ENCODE measurements at regions not wholly inside any gene's neighbourhood (a gene's known extent, or its start where the extent isn't known, plus 50 kb on each side); places are given as distances from the start of the nearest gene placed in this dataset.

GRCh38 chr18:72612894-72613533 lies 68.9 kb upstream of the CBLN2 start:
- no peak overlapping the region for H2AK5ac ChIP-seq (ENCODE audit: insufficient read length, low read length)
- no peak overlapping the region for H3K4me2 ChIP-seq (ENCODE audit: insufficient read depth, insufficient read length, low read length)
- H3K79me1 ChIP-seq (ENCODE audit: insufficient read depth, low read depth, low read length, poor library complexity, severe bottlenecking), result no peaks in the 10 kb centered on the region
- Mint-ChIP-seq H3K27ac (no peak overlapping the region), H3K27me3 (ENCODE audit: low read depth) (no peaks in the 10 kb centered on the region), H3K36me3 (ENCODE audit: insufficient read depth in 1 of 3, low read depth in 3 of 3) (no peaks in the 10 kb centered on the region), H3K4me1 (peaks cover 3 to 4% of the 10 kb centered on the region in 2 experiments; a peak in 1 of 4 replicates), H3K9me3 (no peaks in the 10 kb centered on the region), H3K4me3 (no peak overlapping the region)
- H4K91ac ChIP-seq (ENCODE audit: insufficient read length, low read depth, low read length), result no peak overlapping the region
- H3K23me2 ChIP-seq (ENCODE audit: insufficient read length, low read depth, low read length, poor library complexity, severe bottlenecking), result no peaks in the 10 kb centered on the region
- no peak for TF ChIP-seq CTCF (conservative IDR thresholded peaks at IDR 0.05)
- H2BK20ac ChIP-seq (ENCODE audit: low read depth, low read length, poor library complexity, severe bottlenecking), result no peak overlapping the region
- no peak for DNase-seq
- no peaks in the 10 kb centered on the region for H3K4me1 ChIP-seq (ENCODE audit: insufficient read depth, low read length)
- no peaks in the 10 kb centered on the region for H3K9me3 ChIP-seq (ENCODE audit: control insufficient read depth, low read depth, low read length)
- no peak overlapping the region for H3K4ac ChIP-seq (ENCODE audit: low read depth, low read length)
- H3K27me3 ChIP-seq (ENCODE audit: insufficient read depth, low read length), result no peaks in the 10 kb centered on the region
- no peak overlapping the region for H4K8ac ChIP-seq (replicated peaks; ENCODE audit: insufficient read length, low read depth, low read length)
- H3T11ph ChIP-seq (ENCODE audit: low read length), result no peak overlapping the region
- no peaks in the 10 kb centered on the region for H3K79me2 ChIP-seq (ENCODE audit: insufficient read depth, low read length)
- no peak overlapping the region for H3K56ac ChIP-seq (ENCODE audit: insufficient read length, low read depth, low read length)
- no peak overlapping the region for H3K23ac ChIP-seq (ENCODE audit: insufficient read length, low read depth, low read length)
- WGBS (ENCODE audit: extremely low coverage, insufficient read length, low lambda C conversion rate), result no CpG with 5 or more reads among the region's 2 CpGs
- H3K27ac ChIP-seq (ENCODE audit: insufficient read length, low read depth, low read length), result no peak overlapping the region
- no peak overlapping the region for H2BK12ac ChIP-seq (ENCODE audit: insufficient read length, low read depth, low read length)
- H2BK120ac ChIP-seq (ENCODE audit: low read depth, low read length, poor library complexity, severe bottlenecking), result no peak overlapping the region
- no peak overlapping the region for H4K5ac ChIP-seq (ENCODE audit: insufficient read length, low read depth, low read length)
- H3K14ac ChIP-seq (ENCODE audit: insufficient read depth, low read length), result no peak overlapping the region
- no peak overlapping the region for H2AFZ ChIP-seq (ENCODE audit: low read length)
- H4K20me1 ChIP-seq (ENCODE audit: control insufficient read depth, insufficient read depth, insufficient read length), result no peaks in the 10 kb centered on the region
- no peak overlapping the region for H2BK5ac ChIP-seq (ENCODE audit: insufficient read length, low read length)
- H3K9ac ChIP-seq (ENCODE audit: extremely low read depth, insufficient read length, low read length), result no peak overlapping the region
- H3K18ac ChIP-seq (ENCODE audit: insufficient read length, low read depth, low read length), result no peak overlapping the region
- H2BK15ac ChIP-seq (ENCODE audit: low read depth, low read length), result no peak overlapping the region
